Right renal pelvis (tissue), 4 donors: ENCODE measurements at regions not wholly inside any gene's neighbourhood (a gene's known extent, or its start where the extent isn't known, plus 50 kb on each side); places are given as distances from the start of the nearest gene placed in this dataset.

Experiments
- DNase-seq, 4 donors: peaks; one replicate each; pipeline ENCODE4 v3.0.0-alpha.2; 2013; ENCODE audit warnings: low read depth in 4 of 4, low spot score in 3 of 4, missing footprints in 1 of 4

- DNase-seq = no peak
Measured at GRCh38 chr17:12568358-12569251, 97.1 kb upstream of the MYOCD start.

GRCh38 chr17:12571606-12572005 lies 94.1 kb upstream of the MYOCD start:
- DNase-seq = no peak

GRCh38 chr17:12574525-12574924 lies 91.2 kb upstream of the MYOCD start:
- no peak for DNase-seq

- DNase-seq = no peak
Measured at GRCh38 chr17:12575641-12576040, 90.0 kb upstream of the MYOCD start.

GRCh38 chr17:12579288-12579687 lies 86.4 kb upstream of the MYOCD start:
- no peak for DNase-seq

- DNase-seq = no peak
Measured at GRCh38 chr17:12580640-12581039, 85.0 kb upstream of the MYOCD start.

GRCh38 chr17:12584727-12585126 lies 81.0 kb upstream of the MYOCD start:
- no peak for DNase-seq

GRCh38 chr17:12588531-12588930 lies 77.2 kb upstream of the MYOCD start:
- no peak for DNase-seq

- no peak for DNase-seq
Measured at GRCh38 chr17:12590417-12590816, 75.3 kb upstream of the MYOCD start.

- no peak for DNase-seq
Measured at GRCh38 chr17:12591021-12591735, 74.5 kb upstream of the MYOCD start.

- no peak for DNase-seq
Measured at GRCh38 chr17:12592941-12593340, 72.7 kb upstream of the MYOCD start.

GRCh38 chr17:12596961-12597360 lies 68.7 kb upstream of the MYOCD start:
- DNase-seq = no peak

- no peak for DNase-seq
Measured at GRCh38 chr17:12597895-12598294, 67.8 kb upstream of the MYOCD start.

GRCh38 chr17:12599186-12599920 lies 66.3 kb upstream of the MYOCD start:
- DNase-seq = no peak

- no peak for DNase-seq
Measured at GRCh38 chr17:12600349-12600748, 65.3 kb upstream of the MYOCD start.

GRCh38 chr17:12603566-12603965 lies 62.1 kb upstream of the MYOCD start:
- no peak for DNase-seq

- DNase-seq = no peak
Measured at GRCh38 chr17:12605222-12605621, 60.5 kb upstream of the MYOCD start.

- no peak for DNase-seq
Measured at GRCh38 chr17:12613566-12613965, 52.1 kb upstream of the MYOCD start.
